HPDE6-E6E7 (cell line): ENCODE measurements at regions not wholly inside any gene's neighbourhood (a gene's known extent, or its start where the extent isn't known, plus 50 kb on each side); places are given as distances from the start of the nearest gene placed in this dataset.

ENCODE experiments used
- DNase-seq: peaks from one replicate; pipeline ENCODE4 v3.0.0; 2011; ENCODE audit warnings: missing footprints; ENCODE audit errors: extremely low spot score

DNA sequence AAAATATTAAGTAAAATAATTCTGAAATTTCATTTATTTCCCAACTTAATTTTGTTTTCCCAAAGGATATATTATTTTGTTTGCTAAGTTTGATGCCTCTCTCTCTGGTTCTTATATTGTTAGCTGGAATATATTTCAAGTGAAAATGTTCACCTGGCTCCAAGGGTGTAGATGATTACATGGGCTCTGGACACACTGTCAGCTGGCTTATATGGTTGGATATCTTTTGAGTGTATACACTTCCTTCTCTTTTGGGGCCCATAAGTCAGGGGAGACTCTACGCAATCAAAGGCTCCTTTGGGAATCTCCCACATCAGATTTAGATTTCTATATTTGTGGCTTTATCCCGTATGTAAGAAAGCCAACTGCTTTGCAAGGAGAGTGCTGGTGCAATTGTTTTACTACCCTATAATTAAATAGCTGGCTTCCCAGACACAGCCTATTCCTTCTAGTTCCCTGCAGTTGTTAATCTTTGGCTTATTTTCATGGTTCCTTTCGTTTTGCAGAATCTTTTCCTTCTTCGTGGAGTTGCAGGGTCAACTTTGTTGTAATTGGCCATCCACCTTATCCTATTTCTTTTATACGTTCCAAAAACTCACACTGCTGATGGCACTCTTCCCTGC lies 225.7 kb downstream of the DPH6 start:
- DNase-seq = no peak

DNA sequence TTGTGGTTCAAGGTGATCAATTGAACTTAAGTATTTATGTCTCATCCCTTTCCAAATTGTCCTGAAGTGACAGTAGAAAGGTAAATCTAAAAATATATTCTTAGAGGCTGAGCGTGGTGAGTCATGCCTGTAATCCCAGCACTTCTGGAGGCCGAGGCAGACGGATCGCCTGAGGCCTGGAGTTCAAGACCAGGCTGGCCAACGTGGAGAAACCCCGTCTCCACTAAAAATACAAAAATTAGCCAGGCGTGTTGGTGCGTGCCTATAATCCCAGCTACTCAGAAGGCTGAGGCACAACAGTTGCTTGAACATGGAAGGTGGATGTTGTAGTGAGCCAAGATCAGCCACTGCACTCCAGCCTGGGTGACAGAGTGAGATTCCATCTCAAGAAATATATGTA lies 226.6 kb downstream of the DPH6 start:
- no peak for DNase-seq

DNA sequence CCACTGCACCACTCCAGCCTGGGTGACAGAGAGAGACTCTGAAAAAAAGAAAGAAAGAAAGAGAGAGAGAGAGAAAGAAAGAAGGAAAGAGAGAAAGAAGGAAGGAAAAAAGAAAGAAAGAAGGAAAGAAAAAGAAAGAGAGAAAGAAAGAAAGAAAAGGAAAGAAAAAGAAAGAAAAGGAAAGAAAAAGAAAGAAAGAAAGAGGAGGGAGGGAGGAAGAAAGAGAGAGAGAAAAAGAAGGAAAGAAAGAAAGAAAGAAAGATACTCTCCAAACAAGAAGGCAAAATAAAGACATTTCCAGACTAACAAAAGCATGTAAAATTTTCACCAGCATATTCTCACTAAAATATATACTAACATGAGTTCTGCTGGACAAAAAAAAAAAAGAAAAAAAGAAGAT lies 228.7 kb downstream of the DPH6 start:
- no peak for DNase-seq

DNA sequence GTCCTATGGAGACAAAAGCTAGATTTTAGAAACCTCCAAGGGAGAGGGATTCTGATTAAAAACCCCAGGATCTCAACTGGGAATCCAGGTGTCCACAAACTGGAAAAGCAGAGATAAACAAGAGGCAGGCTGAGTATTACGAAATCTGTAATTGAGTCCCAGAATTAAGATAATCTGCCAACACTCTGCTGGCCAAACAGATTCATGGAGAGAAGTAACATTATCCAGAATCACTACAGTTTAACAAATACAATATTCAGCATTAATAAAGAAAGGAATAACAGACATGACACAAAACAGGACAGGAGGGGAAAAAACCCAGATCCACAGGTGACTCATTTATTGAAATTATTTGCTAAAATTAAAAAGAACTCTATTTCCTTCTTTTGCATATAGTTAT lies 227.2 kb upstream of the NANOGP8 start:
- no peak for DNase-seq

DNA sequence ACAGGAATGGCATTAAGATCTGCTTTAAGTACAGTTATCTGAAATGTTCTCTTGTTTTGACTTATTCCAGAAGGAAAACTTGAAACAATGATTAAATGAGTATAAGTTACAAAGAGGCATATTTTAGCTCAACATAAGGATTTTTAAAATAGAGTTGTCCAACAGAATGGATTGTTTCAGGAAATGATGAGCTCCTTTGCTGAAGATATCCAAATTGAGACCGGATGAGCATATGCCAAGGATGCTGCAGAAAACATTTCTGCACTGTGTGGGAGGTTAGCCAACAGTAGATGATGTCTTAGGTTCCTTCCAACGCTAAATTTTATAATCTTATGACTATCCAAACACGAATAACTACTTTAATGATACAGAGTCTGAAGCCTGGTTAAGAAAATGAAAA lies 226.5 kb upstream of the NANOGP8 start:
- DNase-seq = no peak

DNA sequence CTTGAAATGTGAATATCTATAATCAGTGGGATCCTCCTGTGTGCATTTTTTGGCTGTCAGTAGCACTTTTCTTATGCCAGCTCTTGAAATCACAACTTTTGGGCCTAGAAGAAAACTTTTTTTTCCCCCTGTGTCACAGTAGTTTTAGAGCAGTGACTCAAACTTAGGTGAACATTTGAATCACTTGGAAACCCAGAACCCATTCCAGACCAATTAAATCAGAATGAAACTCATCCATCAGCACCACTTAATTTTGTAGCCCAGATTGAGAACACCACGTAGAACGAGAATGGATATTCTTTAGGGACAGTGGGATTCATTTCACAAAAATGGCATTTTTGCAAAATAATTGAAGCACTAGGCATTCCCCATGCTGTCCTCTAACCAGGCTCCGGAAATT lies 224.8 kb upstream of the NANOGP8 start:
- no peak for DNase-seq

DNA sequence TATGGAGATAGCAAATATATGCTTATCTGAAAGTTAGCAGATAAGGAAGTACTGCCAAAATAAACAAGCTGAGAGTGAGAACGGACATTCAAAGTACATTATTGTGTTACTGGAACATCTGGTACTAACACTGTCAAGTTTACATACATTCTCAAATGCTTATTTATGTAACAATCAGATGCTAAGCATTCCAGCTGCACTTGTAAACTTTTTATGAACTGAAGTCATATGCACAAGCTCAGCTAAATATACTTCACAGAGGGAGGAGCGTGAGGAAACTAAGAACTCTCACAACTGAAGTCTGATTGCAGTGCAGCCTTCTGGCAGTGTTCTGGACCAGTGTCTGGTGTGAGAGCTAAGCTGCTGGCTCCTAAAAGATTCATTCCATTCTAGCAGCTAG lies 223.7 kb upstream of the NANOGP8 start:
- DNase-seq = no peak

DNA sequence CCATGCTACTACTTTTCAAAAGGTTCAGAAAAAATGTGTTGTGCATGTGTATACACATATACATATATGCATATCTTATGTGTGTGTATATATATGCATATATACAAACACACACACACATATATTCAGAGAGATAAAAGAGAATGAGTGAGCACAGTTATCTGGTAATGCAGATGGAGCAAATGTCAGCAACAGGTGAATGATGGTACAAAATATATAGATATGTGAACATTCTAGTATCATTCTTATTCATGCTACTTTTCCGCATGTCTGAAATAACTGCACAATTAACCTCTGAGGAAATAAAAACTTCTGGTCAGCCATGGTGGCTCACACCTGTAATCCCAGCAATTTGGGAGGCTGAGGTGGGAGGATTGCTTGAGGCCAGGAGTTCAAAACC lies 222.6 kb upstream of the NANOGP8 start:
- no peak for DNase-seq

DNA sequence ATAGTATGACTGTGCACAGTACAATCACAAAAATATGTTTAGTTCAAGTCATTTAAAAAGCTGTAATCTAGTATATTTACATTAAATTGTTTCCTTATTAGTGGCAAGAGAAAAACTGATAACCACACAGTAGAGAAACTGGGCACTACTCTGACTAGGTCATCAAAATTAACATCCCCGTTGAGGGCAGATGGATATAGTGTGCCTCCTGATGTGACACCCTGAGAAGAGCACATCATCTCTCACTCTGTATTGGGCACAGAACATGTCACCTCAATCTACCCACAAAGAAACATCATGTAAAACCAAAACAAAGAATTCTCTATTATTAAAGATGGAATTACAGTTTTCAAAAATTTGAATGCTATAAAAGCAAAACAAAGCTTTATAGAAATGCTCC lies 221.9 kb upstream of the NANOGP8 start:
- DNase-seq = no peak

DNA sequence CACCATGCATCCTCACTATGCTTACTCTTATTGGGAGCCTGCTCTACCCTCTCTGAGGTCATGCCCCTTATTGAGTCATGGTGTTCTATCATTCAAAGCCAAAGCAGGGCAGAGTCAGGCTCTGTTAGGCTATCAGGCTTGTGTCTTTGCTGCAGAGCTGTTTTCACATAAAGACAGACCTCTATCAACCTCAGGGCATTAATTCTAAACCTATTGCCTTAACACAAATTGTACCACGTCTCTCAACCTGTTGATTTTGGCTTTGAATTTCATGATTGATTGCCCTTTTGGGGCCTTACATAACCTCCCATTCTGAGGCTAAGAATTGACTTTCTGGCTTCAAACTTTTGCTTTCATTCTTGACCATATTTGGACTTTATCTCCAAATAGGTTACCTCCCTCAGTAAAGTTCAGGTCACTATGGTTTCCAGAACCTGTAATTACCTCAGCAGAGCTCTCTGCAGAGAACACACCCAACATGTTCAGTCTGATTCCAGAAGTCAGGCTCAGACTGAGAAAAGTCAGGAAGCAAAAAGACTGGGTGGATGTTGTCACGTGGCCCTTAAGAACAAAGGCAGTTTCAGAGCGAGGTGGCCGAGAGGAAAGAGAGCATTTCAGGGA lies 221.4 kb upstream of the NANOGP8 start:
- DNase-seq = peak; percentile 52

DNA sequence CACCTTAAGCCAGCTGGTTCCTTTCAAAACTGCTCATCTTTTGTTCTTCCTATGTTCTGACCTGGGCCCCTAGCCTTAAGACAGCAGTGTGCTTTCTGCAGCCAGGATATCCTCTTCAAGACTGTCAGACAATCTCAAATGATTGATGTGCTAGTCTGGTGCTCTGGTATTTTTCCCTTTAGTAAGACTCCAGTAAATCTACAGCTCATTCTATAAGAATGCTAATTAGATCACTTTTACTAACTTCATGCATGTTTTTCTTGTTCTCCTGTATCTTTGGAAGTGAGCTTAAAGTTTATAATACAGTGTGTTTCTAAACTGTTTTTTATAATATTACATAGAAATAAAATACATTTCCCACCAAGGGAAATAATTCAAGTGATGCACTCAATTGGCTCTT lies 220.9 kb upstream of the NANOGP8 start:
- DNase-seq = peak; percentile 34

DNA sequence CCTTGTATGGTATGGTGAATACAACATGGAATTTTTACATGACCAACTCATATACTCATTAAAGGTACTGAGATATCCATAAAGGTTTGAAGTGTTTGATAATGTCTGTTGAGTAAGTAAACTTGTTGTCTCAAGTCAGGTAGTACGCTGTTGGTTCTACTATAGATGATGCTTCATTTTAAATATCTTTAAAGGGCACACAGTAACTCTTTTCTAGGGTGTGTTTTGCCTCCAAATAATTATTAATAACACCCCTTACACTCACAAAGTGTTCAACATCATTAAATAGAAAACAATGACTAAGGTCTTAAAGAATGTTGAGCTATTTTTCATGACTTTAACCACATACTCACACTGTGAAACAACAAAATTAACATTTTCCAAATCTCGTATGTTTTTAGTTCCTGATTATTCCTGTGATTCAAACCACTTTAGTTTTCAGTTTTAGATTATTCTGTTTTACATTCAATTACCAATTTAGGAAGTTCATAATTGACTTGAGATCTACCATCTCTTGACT lies 220.0 kb upstream of the NANOGP8 start:
- no peak for DNase-seq

DNA sequence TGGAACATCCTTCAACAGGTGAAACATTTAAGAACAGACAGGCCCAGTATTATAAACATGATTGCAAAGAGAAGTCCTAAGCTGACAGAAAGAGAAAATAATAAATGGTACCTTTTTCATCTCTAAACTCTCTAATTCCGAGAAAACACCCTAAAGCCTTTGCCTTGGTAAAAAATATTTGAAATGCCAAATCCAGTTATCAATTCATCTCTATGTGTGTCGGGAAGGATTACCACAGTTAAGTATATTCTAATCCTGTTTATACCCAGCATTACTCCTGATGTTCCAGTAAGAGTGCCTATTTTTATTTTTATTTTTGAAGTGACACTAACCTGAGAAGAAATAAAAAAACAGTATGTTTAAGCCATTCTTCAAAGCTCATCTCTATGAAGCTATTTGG lies 219.3 kb upstream of the NANOGP8 start:
- DNase-seq = no peak

DNA sequence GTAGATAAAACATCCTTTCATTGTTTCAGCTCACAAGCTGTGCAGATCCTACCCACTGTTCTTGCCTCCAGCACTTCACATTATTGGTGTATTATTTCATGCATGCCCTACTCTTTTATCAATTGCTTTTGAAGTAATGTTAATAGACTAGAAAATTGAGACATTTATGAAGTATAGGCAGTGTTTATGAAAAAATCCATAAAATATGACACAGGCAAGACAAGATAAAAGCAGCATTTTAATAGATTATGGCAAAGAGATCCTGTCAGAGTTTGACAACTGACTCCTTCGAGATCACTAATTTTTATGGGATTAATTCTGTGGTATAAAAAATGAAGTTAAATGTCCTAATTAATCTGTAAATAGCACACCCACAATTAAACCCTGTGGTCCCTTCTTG lies 217.2 kb upstream of the NANOGP8 start:
- no peak for DNase-seq

DNA sequence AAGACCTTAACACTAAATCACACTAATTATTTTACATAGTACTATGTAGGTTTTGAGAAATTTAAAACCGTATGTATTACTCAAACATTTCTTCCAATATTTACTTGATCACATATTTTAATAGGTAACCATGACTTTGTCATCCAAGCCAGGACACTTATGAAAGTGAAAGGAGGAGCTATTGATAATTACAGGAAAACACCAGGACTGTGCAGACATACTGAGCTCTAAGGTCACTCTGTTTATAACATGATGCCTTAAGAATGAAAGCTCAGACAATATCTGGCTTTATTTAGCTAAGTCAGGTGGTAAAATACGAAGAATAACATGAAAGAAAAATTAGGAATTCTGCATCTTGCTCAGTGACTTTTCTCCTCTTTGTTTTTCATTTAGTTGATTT lies 216.0 kb upstream of the NANOGP8 start:
- DNase-seq = no peak

DNA sequence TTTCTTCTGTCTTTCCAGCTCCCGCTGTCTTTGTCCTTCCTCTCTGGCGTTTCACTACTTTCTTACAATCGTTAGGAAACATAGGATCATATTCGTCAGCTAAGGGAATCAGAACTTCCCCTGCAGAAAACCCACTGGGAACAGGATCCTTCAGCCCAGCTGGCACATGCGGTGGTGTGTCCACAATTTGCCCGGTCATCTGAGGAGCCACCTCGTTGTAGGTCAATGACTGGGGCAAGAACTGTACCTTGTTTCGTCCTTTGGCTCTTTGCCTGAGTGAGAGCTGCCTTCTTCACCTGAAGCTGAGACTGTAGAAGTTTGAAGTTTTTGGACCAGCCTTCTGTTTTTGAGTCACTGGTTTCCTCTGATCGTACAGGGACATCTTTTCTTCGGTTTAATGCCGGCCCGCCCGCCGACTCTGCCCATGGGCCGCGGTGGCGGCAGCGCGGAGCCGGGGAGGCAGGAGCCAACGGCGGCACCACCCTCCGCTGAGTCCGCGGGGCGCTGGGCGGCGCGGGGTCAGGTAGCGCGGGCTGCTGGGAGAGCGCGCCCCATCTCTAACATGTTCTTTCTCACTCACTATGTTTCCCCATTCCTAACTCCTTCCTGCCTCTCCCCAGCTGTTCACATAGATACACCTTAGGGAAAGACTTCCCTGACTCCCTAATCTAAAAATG lies 214.1 kb upstream of the NANOGP8 start:
- DNase-seq = no peak

DNA sequence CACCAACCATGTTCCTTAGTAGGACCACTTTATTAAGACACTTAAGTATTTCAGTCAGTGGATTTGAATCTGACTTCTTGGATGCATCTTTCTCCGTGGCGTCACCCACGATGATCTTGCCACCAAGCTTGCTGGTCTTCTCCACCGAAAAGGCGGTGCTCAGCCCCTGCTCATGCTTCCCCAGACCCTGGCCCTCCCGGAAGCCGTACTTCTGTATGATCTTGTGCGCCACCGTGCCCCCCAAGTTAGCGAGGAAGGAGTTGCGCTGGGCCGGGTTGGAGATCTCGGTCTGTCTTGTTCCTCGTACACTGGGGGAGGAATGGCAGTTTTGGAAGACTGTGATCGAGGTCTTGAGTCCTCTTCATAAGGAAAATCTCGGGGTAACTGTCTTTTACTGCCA lies 213.4 kb upstream of the NANOGP8 start:
- DNase-seq = no peak

DNA sequence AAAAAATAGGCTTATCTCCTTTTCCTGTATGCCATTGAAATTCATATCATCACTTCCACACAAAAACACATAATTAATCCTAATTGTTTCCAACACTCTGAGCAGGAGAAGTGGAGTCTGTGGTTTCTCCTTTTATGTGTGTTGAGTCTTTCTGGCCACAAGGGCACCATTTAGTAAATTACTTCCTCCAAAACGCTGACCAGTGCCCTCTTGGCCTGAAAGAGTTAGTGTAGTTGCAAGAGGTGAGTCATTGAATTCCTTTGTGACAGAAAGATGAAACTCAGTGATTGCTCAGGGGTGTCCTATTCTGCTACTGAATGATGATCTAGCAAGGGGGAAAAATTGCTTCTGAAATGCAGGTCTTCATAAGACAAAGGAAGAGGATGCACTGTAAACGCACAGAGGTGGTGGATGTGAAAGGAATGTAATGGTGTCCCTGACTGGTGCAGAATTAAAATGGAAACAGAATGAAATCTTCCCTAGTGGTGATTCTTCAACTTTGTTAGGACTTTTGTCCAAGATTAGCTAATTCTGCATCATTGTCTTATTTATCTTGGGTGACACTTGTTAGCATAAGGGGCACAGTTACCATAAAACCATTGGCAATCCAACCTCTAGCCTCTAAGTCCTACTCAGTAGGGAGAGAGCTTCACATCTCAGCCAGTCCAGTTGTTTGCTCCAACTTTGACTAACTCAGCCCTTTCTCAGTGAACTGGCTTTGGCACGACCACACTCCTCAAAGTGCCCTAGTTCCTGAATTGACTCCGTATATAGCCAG lies 208.4 kb upstream of the NANOGP8 start:
- DNase-seq = no peak

DNA sequence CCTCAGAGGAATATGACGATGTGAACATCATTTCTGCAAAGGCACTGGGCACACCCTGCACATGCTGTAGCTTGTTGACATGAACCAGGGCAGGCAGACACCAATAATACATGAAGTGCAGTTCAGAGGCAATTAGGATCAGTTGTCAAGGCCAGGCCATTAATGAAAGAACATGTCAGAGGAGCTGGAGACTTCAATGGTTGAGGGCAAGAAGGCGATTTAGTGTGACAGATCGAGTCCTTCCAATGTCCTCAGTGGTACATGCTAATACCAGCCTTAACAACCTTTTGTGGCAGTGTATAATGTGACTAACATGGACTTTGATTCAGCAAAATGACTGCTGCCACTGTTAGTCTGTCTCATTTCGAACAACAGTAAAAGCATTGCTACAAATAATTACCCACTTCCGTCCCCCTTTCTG lies 205.2 kb upstream of the NANOGP8 start:
- peak; percentile 19 for DNase-seq

DNA sequence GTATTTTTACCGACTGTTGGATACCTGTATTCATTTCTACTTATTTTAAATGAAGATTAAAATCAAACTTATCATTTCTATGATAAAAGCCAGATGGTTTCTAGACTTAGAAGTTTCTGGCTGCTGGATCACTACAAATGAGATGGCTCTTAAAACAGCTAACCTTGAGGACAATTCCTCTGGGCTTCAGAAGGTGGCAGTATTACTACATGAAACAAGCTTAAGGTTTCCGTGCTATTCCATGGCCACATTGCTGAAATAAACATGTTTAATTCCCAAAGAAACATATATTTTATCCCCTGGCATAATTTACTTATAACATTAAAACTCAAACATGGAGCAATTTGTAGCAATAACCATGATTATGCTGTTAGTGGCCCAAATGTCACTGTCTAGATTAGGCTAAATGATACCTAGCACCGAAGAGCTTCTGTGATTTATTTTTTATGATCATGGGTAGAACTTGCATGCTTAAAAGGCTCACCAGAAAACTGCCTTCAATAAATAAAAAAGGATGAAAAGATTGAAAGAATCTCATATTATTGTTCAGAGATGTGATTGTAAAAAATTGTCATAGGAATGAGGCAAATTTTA lies 204.0 kb upstream of the NANOGP8 start:
- DNase-seq = no peak

DNA sequence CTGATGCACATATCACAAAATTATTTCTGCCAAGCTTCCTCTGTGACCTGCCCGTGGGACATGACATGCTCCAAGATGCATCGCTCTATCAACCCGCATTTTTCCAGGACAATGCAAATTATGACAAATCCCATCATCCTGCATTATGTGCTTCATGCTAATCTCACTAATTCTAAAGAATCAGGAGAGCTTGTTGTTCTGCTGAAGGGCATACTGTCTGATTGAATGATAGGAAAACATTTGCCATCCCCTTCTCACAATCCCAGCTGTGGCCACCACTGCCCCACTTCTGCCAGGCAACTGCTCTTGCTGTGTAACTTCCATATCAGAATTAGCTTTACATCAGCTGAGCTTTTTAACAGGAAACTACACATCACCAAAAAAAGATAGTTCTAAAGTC lies 203.5 kb upstream of the NANOGP8 start:
- no peak for DNase-seq

DNA sequence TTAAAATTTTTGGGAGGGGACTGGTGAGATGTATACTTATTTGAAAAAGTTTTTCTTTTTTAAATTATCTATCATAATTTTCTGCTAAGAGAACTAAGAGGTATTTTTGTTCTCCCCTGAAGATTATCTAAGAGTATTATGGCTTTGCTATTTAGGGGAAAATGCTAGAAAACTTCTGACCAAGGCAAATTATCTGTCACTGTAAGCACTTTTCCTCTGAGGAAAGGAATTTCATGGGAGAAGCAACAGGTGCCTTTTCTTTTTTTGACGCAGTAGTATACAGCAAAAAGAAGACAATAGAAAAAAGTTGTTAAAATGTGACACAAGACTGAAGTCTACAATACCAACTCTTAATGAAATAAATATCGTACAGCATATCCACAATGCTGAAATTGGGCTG lies 201.6 kb upstream of the NANOGP8 start:
- DNase-seq = no peak
